ENCODE measurements at regions not wholly inside any gene's neighbourhood (a gene's known extent, or its start where the extent isn't known, plus 50 kb on each side); places are given as distances from the start of the nearest gene placed in this dataset.
A peak's percentile ranks its signal among the peaks of the same experiment; 100 is the strongest.
"Not testable (repeated sequence)": the region's sequence is repeated elsewhere in the genome, so short reads cannot be mapped to it uniquely, and the experiment has no call there.

- peak; percentile 78 for FAIRE-seq
- not testable (repeated sequence) for DNase-seq (ENCODE audit: insufficient read length, low spot score)
- TF ChIP-seq POU2F2 (IDR thresholded peaks at IDR 0.05; ENCODE audit: low read depth, low read length) = peak; percentile 94
Observed at GRCh38 chr2:89936559-89936958, 1245.1 kb downstream of the RPIA start.

DNA sequence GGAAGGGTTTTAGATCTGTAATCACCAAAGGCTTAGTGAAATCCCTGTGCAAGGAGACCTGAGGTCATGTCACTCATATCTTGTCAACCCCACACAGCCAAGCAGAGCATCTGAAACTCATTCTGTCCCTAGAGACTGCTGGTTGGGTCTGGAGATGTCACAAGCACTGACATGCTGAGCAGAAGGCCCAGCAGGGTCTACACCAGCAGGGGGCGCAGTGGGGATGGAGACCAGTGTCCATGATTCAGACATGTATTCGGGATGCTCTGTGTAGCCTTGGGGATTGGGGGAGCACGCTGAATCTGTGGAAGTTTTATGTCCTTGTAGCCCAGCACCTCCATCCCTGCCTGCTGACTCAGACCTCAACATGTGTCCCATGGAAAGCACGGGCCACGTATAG, 1247.3 kb downstream of the RPIA start:
- peak; percentile 100 for FAIRE-seq
- DNase-seq (ENCODE audit: insufficient read length, low spot score) = not testable (repeated sequence)

DNA sequence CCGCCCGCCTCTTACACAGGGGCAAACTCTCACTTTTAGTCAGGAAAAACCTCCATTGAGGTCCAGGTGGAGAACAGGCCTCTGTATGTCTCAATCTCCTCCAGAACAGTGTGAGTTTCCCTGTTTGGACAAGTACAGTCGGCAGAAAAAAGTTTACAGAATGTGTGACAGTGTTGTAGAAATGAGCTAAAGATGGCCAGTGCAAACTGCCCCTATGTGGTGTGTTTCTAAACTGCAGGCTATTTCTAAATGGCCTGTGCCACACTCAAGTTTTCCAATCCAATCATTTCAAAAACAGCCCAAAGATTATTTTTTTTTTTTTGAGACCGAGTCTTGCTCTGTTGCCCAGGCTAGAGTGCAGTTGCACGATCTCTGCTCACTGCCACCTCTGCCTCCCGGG, 1252.8 kb downstream of the RPIA start:
- FAIRE-seq = peak; percentile 43
- not testable (repeated sequence) for DNase-seq (ENCODE audit: insufficient read length, low spot score)

DNA sequence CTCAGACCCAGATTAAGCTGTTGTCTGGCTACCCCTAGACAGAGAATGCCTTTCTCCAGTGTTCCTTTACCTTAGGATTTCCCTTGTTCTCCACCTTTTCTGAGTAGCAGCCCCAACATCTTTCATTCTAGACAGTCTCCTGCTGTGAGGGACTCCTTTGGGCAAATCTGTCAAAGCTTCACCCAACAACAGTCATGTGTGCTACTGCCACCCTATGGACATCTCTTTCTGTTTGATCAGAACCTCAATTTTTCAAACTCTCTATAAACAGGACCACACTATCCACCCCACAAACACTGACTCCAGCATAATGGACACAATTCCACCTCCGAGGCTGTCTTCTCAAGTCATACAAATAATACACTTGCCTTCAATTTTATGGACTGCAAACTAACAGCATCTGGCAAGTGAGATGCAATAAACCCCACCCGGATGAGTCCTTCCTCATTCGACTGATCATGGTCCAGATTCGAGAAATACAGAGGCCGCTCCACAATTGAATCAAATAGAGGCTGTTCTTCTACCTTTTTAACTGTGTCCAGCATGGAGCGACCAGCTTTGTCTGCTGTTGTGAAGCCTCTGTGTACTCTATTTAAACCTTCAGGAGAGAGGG, 1253.6 kb downstream of the RPIA start:
- DNase-seq (ENCODE audit: insufficient read length, low spot score) = not testable (repeated sequence)
- FAIRE-seq = peak; percentile 75

DNA sequence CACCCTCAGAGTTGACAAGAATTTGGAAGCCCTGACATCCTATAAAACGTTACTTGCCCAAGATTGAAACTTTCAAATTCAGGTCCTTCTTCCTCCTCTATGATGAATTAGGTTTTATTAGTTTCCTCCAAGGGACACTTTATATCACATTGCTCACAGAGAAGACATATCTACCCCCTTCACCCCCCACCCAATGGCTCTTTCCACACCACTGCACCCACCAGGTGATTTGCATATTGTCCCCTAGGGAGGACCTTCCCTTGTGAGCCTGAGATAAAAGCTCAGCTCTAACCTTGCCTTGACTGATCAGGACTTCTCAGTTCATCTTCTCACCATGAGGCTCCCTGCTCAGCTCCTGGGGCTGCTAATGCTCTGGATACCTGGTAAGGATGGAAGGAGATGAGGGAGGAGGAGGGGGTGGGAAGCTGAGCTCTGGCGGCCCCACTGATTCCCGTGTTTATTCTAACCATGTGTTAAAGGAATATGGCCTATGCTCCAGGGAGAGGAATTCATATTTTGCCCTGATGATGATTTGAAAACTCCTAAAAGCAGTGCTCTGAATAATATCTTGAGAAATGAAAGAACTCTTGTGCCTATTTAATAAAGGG, 1255.8 kb downstream of the RPIA start:
- peak; percentile 60 for FAIRE-seq

GRCh38 chr2:89948102-89948501, 1256.6 kb downstream of the RPIA start:
- peak; percentile 87 for FAIRE-seq

More for the DNA sequence above, 1255.8 kb downstream of the RPIA start:
- DNase-seq (ENCODE audit: insufficient read length, low spot score) = not testable (repeated sequence)

DNA sequence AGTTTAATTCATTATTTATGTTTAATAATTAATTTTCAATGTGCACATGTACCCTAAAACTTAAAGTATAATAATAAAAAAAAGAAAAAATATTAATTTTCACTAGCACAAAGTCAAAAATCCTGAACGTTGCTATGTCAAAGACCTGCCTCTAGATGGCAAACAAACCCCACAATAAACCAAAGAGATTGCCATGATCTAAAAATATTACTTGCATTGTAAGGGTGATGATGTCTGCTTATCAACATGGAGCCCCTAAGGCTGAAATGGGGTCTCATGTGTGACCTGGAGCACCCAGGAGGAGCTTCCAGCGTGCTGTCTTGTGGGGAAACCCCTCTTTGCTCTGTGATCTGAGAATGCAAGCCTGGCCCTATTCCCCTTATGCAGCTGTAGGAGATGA, 1259.3 kb downstream of the RPIA start:
- peak; percentile 87 for FAIRE-seq
- not testable (repeated sequence) for DNase-seq (ENCODE audit: insufficient read length, low spot score)

More at GRCh38 chr2:89948102-89948501, 1256.6 kb downstream of the RPIA start:
- DNase-seq (ENCODE audit: insufficient read length, low spot score) = not testable (repeated sequence)

GRCh38 chr2:89957236-89957635, 1265.8 kb downstream of the RPIA start:
- DNase-seq (ENCODE audit: insufficient read length, low spot score) = not testable (repeated sequence)
- FAIRE-seq = peak; percentile 66

DNA sequence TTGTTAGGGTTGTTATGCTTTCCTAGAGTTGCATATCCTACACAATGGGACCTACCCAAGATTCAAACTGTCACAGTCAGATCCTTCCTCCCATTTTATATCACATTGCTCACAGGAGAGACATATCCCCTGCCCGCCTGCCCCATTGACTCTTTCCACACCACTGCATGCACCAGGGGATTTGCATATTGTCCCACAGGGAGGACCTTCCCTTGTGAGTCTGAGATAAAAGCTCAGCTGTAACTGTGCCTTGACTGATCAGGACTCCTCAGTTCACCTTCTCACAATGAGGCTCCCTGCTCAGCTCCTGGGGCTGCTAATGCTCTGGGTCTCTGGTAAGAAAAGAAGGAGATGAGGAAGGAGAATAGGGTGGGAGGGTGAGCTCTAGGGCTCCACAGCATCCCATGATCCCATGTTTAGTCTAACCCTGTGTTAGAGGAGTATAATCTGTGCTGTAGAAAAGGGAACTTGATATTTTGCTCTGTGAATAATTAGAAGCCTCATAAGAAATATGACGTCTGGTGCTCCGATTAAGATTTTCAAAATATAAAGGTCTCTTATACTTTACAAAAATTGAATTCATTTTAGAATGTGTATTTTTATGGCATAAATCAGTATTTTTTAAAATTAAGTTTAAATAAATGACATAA, 1268.4 kb downstream of the RPIA start:
- DNase-seq (ENCODE audit: insufficient read length, low spot score) = not testable (repeated sequence)
- peak; percentile 69 for FAIRE-seq

GRCh38 chr2:89960570-89960969, 1269.1 kb downstream of the RPIA start:
- FAIRE-seq; DNase-seq (ENCODE audit: insufficient read length, low spot score): not testable (repeated sequence)

DNA sequence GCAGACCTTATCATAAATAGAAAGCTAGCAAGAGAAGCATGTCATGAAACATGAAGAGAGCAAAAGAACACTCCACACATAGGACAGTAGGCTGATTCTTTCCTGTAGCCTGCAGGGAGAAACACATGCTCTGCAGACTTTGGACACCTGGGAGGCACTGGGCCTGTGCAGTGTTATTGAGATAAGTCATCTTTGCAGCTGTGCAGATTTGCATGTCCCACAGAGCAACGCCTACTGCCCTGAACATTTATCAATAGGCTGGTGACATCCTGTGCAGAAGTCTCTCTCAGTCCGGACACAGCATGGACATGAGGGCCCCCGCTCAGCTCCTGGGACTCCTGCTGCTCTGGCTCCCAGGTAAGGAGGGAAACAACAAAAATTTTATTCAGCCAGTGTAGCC, 1277.1 kb downstream of the RPIA start:
- not testable (repeated sequence) for DNase-seq (ENCODE audit: insufficient read length, low spot score)
- FAIRE-seq = peak; percentile 78

GRCh38 chr2:89969190-89969589, 1277.7 kb downstream of the RPIA start:
- not testable (repeated sequence) for DNase-seq (ENCODE audit: insufficient read length, low spot score)
- peak; percentile 69 for FAIRE-seq

DNA sequence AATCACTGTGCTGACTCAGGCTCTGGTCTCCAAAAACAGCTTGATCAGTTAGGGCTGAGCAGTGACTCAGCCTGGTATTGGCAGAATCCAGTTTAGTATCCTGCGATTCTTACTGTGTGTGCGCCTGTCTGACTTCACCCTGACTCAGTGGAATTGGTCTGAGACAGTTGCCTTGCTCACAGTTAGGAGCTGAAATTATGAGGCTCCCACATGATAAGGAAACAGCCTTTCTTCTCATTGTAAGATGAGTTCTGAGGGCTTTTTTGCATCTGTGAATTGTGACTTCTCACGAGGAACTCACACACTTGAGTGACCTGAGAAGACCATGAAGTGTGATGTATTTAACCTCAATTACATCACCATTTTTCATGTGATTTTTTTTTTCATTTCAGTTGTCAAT, 1282.4 kb downstream of the RPIA start:
- not testable (repeated sequence) for FAIRE-seq; DNase-seq (ENCODE audit: insufficient read length, low spot score)

GRCh38 chr2:89979826-89980537, 1288.5 kb downstream of the RPIA start:
- FAIRE-seq; DNase-seq (ENCODE audit: insufficient read length, low spot score): not testable (repeated sequence)

- not testable (repeated sequence) for FAIRE-seq; DNase-seq (ENCODE audit: insufficient read length, low spot score)
Observed at GRCh38 chr2:89982246-89982645, 1290.8 kb downstream of the RPIA start.

DNA sequence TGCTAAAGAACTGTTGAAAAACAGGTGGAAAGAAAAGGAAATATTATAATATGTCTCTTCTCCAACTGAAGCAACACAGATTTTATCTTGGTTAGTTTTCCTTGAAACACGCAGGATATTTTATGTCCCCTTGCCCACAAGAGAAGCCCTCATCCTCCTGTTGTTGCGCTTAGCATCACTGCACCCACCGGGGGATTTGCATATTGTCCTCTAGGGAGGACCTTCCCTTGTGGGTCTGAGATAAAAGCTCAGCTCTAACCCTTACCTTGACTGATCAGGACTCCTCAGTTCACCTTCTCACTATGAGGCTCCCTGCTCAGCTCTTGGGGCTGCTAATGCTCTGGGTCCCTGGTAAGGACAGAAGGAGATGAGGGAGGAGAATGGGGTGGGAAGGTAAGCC, 1294.2 kb downstream of the RPIA start:
- not testable (repeated sequence) for DNase-seq (ENCODE audit: insufficient read length, low spot score); FAIRE-seq

DNA sequence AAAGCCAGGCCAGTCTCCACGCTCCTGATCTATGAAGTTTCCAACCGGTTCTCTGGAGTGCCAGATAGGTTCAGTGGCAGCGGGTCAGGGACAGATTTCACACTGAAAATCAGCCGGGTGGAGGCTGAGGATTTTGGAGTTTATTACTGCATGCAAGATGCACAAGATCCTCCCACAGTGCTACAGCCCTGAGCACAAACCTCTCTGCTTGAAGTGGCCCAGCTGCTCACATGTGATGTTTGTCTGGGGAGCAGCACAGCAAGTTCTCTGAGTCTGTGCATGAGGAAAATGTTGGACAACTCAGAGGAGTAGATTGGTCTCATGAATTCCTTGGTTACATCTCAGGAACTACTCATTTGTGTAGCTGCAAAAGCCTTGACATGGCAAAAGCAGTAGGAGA, 1295.1 kb downstream of the RPIA start:
- not testable (repeated sequence) for DNase-seq (ENCODE audit: insufficient read length, low spot score); FAIRE-seq

DNA sequence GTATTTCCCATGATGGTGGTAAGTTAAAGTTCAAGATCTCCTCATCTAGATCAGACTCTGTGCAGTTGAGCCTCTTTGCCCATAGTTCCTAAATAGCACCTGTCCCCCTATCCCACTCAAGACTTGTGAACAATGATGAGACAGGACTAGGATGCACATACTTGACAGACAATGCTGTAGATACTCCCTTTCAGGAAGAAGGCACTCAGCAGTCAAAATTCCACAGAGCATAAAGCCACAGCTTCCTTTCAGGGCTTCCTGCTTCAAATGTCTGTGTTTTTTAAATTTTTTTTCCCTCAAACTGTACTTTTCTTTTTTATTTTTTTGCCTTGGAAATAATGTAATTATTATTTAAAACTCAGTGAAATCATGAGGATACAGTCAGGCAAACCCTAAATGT, 1305.3 kb downstream of the RPIA start:
- not testable (repeated sequence) for FAIRE-seq; DNase-seq (ENCODE audit: insufficient read length, low spot score)

- not testable (repeated sequence) for DNase-seq (ENCODE audit: insufficient read length, low spot score); FAIRE-seq
Observed at GRCh38 chr2:90004553-90004952, 1313.1 kb downstream of the RPIA start.
